NCI-H1105 treated with DMSO at 0.1 percent for 48 hours (cell line): ENCODE measurements at regions not wholly inside any gene's neighbourhood (a gene's known extent, or its start where the extent isn't known, plus 50 kb on each side); places are given as distances from the start of the nearest gene placed in this dataset.

Experiments
- DNase-seq: peaks from one replicate; lab custom pipeline; 2025; lab: John Stamatoyannopoulos, UW

DNA sequence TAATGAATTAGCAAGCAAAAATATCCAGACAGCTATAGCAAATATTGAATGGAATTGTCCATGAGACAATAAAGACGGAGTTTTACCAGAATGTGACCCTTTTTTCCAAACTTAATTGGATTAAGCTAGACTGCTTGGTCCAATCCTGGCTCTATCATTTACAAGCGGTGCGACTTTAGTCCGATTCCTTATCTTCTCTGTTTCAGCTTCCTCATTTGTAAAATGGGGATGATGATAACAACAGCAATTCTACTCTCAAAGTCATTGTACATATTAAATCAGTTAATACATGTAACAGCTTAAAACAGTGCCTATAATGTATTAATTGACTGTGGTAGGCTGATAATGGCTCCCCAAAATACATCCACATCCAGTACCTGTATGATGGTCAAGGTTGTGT, 62.1 kb upstream of the CRBN start:
- no peak for DNase-seq

DNA sequence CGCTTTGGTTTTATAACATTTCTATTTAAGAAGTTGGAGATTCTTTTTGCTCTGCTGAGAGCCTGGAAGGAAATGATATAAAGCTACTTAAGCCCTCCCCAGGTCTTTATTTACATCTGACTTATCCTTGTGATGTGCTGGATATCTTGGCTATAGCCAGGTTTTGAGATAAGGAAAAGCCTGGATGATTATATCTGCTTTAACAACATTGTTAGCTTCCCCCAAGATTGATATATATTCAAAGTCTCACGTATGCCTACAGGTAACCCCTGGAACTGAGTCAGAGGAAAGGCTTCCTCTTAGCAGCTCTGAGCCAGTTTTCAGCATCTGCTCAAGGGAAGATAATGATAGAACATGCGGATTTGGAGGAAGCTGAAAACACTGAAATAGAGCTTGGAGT, 61.5 kb upstream of the CRBN start:
- no peak for DNase-seq

DNA sequence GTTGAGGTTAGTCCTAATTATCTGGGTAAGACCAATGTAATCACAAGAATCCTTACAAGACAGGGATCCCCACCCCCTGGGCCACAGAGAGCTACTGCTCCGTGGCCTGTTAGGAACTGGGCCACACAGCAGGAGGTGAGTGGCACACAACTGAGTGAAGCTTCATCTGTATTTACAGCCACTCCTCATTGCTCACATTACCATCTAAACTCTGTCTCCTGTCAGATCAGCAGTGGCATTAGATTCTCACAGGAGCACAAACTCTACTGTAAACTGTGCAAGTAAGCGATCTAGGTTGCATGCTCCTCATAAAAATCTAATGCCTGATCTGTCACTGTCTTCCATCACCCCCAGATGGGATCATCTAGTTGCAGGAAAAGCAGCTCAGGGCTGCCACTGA, 58.5 kb upstream of the CRBN start:
- DNase-seq = no peak

DNA sequence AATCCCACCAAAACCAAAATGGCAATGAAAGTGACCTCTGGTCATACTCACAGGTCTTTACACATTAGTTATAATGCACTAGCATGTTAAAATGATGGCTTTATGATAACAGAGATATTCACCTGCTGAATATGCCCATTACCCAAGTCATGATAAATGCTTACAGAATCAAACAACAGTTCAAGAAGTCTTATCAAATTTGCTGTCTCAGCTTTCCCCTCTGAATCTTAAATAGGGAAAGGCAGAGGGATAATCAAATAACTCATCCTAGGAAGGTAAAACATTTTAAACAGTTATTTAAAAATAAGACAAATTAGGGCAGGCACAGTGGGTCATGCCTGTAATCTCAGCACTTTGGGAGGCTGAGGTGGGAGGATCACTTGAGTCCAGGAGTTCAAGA, 52.8 kb upstream of the CRBN start:
- DNase-seq = no peak
